H1 (cell line): ENCODE measurements at regions not wholly inside any gene's neighbourhood (a gene's known extent, or its start where the extent isn't known, plus 50 kb on each side); places are given as distances from the start of the nearest gene placed in this dataset.

Experiments
- CTCF ChIA-PET: fragments of 300-600 bp; sonication (Branson Sonifier 250); formaldehyde crosslinking; loops from one replicate; lab custom pipeline; 2021; ENCODE audit not compliant: partially characterized antibody; lab: Charles Lee
- POLR2A ChIA-PET: fragments of 300-600 bp; sonication (Branson Sonifier 250); formaldehyde crosslinking; loops from one replicate; lab custom pipeline; 2021; ENCODE audit warnings: inconsistent platforms; ENCODE audit not compliant: partially characterized antibody; lab: Charles Lee
- DNase-seq, 2 experiments: peaks; one replicate each; pipeline versions ENCODE4 v3.0.0 to v3.0.0-alpha.2; 2010 to 2022; ENCODE audit warnings: low spot score in 2 of 2, low read depth in 1 of 2, mixed read lengths in 1 of 2
- FAIRE-seq: peaks from 2 replicates; lab custom pipeline; 2011; peaks lifted over from hg19 to GRCh38; lab: Jason Lieb, UNC
- H2AFZ ChIP-seq: 2 replicates; pipeline ENCODE4 v1.8.1; 2012; ENCODE audit warnings: low read length, inconsistent platforms
- H2AK5ac ChIP-seq: 2 replicates; pipeline ENCODE4 v1.6.1; 2013; ENCODE audit warnings: low read depth, low read length
- H2BK120ac ChIP-seq: replicated peaks from 2 replicates; pipeline ENCODE3; 2013; ENCODE audit warnings: low read depth, low read length, inconsistent platforms
- H2BK12ac ChIP-seq: 2 replicates; pipeline ENCODE4 v1.6.1; 2013; ENCODE audit warnings: low read depth, low read length
- H2BK15ac ChIP-seq: 2 replicates; pipeline ENCODE4 v1.6.1; 2013; ENCODE audit warnings: low read length
- H2BK20ac ChIP-seq: 2 replicates; pipeline ENCODE4 v1.6.1; 2013; ENCODE audit warnings: low read length
- H2BK5ac ChIP-seq: 2 replicates; pipeline ENCODE4 v1.6.1; 2013; ENCODE audit warnings: low read depth, low read length
- H3K14ac ChIP-seq: 2 replicates; pipeline ENCODE4 v1.6.1; 2013; ENCODE audit warnings: inconsistent platforms; ENCODE audit not compliant: insufficient read length
- H3K18ac ChIP-seq: 2 replicates; pipeline ENCODE4 v1.6.1; 2013; ENCODE audit warnings: low read length; ENCODE audit errors: extremely low read depth
- H3K23ac ChIP-seq: 2 replicates; pipeline ENCODE4 v1.6.1; 2013; ENCODE audit warnings: inconsistent platforms; ENCODE audit not compliant: insufficient read length
- H3K23me2 ChIP-seq: 2 replicates; pipeline ENCODE4 v1.6.1; 2013; ENCODE audit warnings: low read depth, low read length
- H3K27ac ChIP-seq: 2 replicates; pipeline ENCODE4 v1.6.1; 2011; ENCODE audit warnings: low read depth, low read length, inconsistent platforms
- H3K27me3 ChIP-seq, 4 experiments: replicated peaks in 1 of 4; 1 replicate in 1 of 4; 2 replicates in 3 of 4; pipeline versions ENCODE4 v1.6.1 to v1.8.1; 2011 to 2013; ENCODE audit warnings: low read length in 3 of 4, mild to moderate bottlenecking in 3 of 4, inconsistent platforms in 2 of 4, mixed read lengths in 2 of 4, moderate library complexity in 1 of 4; ENCODE audit not compliant: control insufficient read depth in 3 of 4, insufficient read depth in 3 of 4; ENCODE audit errors: extremely low read depth in 1 of 4
- H3K36me3 ChIP-seq, 4 experiments: 2 replicates each; pipeline versions ENCODE4 v1.6.1 to v1.8.1; 2011 to 2013; ENCODE audit warnings: mild to moderate bottlenecking in 4 of 4, low read length in 3 of 4, moderate library complexity in 2 of 4, control low read depth in 1 of 4, inconsistent platforms in 1 of 4; ENCODE audit not compliant: insufficient read depth in 4 of 4, control insufficient read depth in 2 of 4
- H3K4ac ChIP-seq: replicated peaks from 2 replicates; pipeline ENCODE3; 2013; ENCODE audit warnings: low read length, low read depth, mixed read lengths, inconsistent platforms; ENCODE audit not compliant: insufficient read length
- H3K4me1 ChIP-seq, 4 experiments: replicated peaks in 1 of 4; 1 replicate in 1 of 4; 2 replicates in 3 of 4; pipeline versions ENCODE4 v1.6.1 to v1.8.1; 2011 to 2013; ENCODE audit warnings: low read length in 3 of 4, inconsistent platforms in 2 of 4, mixed read lengths in 1 of 4; ENCODE audit not compliant: insufficient read depth in 4 of 4, control insufficient read depth in 3 of 4
- H3K4me2 ChIP-seq, 2 experiments: 2 replicates each; pipeline versions ENCODE4 v1.6.1 to v1.8.1; 2011 to 2013; ENCODE audit warnings: low read depth in 2 of 2, low read length in 2 of 2, control low read depth in 1 of 2, inconsistent platforms in 1 of 2, mild to moderate bottlenecking in 1 of 2; ENCODE audit not compliant: insufficient read depth in 1 of 2
- H3K4me3 ChIP-seq, 4 experiments: fragments of 200-600, 300-600 bp in 1 of 4; sonication (generic), shearing (Covaris generic), sonication (Bioruptor Twin) in 1 of 4; 2 replicates each; pipeline versions ENCODE4 v1.5.1 to v1.8.1; 2011 to 2016; ENCODE audit warnings: low read length in 4 of 4, low read depth in 3 of 4, control low read depth in 2 of 4, inconsistent platforms in 2 of 4, mild to moderate bottlenecking in 2 of 4, mixed read lengths in 1 of 4, moderate library complexity in 1 of 4; ENCODE audit not compliant: insufficient read depth in 2 of 4; ENCODE audit errors: extremely low read depth in 1 of 4
- H3K56ac ChIP-seq: replicated peaks from 2 replicates; pipeline ENCODE3; 2013; ENCODE audit warnings: low read depth, mild to moderate bottlenecking, mixed read lengths, low read length, inconsistent platforms; ENCODE audit not compliant: insufficient read length
- H3K79me1 ChIP-seq: 2 replicates; pipeline ENCODE4 v1.6.1; 2013; ENCODE audit warnings: low read depth, low read length, control low read depth
- H3K79me2 ChIP-seq, 2 experiments: 2 replicates each; pipeline versions ENCODE4 v1.6.1 to v1.8.1; 2012 to 2013; ENCODE audit warnings: low read length in 2 of 2, mild to moderate bottlenecking in 2 of 2, inconsistent platforms in 1 of 2; ENCODE audit not compliant: insufficient read depth in 2 of 2, control insufficient read depth in 1 of 2
- H3K9ac ChIP-seq, 4 experiments: replicated peaks in 1 of 4; 1 replicate in 1 of 4; 2 replicates in 3 of 4; pipeline versions ENCODE4 v1.6.1 to v1.8.1; 2011 to 2013; ENCODE audit warnings: low read depth in 3 of 4, low read length in 3 of 4, control low read depth in 2 of 4, mild to moderate bottlenecking in 2 of 4, moderate library complexity in 2 of 4, inconsistent platforms in 1 of 4; ENCODE audit errors: extremely low read depth in 1 of 4
- H3K9me3 ChIP-seq, 2 experiments: 2 replicates each; pipeline versions ENCODE4 v1.6.1 to v1.8.1; 2012 to 2013; ENCODE audit warnings: mild to moderate bottlenecking in 2 of 2, moderate library complexity in 2 of 2, control low read depth in 1 of 2, inconsistent platforms in 1 of 2, low read depth in 1 of 2, low read length in 1 of 2, mixed read lengths in 1 of 2; ENCODE audit not compliant: insufficient read depth in 2 of 2
- H4K20me1 ChIP-seq, 2 experiments: replicated peaks in 1 of 2; 2 replicates each; pipeline versions ENCODE3 to v1.8.1; 2011 to 2013; ENCODE audit warnings: inconsistent platforms in 2 of 2, low read length in 2 of 2, mild to moderate bottlenecking in 1 of 2; ENCODE audit not compliant: insufficient read depth in 2 of 2, control insufficient read depth in 1 of 2
- H4K5ac ChIP-seq: 2 replicates; pipeline ENCODE4 v1.6.1; 2013; ENCODE audit warnings: low read length, low read depth, mixed read lengths, inconsistent platforms; ENCODE audit not compliant: insufficient read length
- H4K8ac ChIP-seq: 2 replicates; pipeline ENCODE4 v1.8.0; 2013; ENCODE audit warnings: mild to moderate bottlenecking, moderate library complexity, low read length, inconsistent platforms; ENCODE audit not compliant: insufficient read depth; ENCODE audit errors: extremely low read depth
- H4K91ac ChIP-seq: replicated peaks from 2 replicates; pipeline ENCODE3; 2013; ENCODE audit warnings: low read length, mixed read lengths, inconsistent platforms; ENCODE audit not compliant: insufficient read length
- HDAC6 ChIP-seq: IDR thresholded peaks from one replicate; pipeline ENCODE4 v1.7.1; 2012; ENCODE audit warnings: low read depth, mild to moderate bottlenecking, inconsistent platforms, low read length, moderate library complexity
- KDM4A ChIP-seq: IDR thresholded peaks from one replicate; pipeline ENCODE4 v1.7.1; 2012; ENCODE audit warnings: low read depth, mild to moderate bottlenecking, moderate library complexity, low read length, inconsistent platforms; ENCODE audit not compliant: severe bottlenecking
- SIN3A ChIP-seq, 2 experiments: IDR thresholded peaks in 1 of 2; conservative IDR thresholded peaks in 1 of 2; 2 replicates each; pipeline ENCODE4 v1.6.1; 2011 to 2012; ENCODE audit warnings: low read length in 2 of 2, improper control_type of control experiment in 1 of 2, low read depth in 1 of 2, mild to moderate bottlenecking in 1 of 2
- SRF ChIP-seq: IDR thresholded peaks from 2 replicates; pipeline ENCODE4 v1.6.1; 2011; ENCODE audit warnings: mild to moderate bottlenecking, low read depth, low read length, moderate library complexity
- TAF1 ChIP-seq: IDR thresholded peaks from 2 replicates; pipeline ENCODE4 v1.6.1; 2011; ENCODE audit warnings: mild to moderate bottlenecking, low read depth, low read length
- WGBS, 2 experiments: shearing (Covaris generic) in 1 of 2; methylation state at CpG; one replicate each; pipeline versions ENCODE4 v1.1.6 to v1.1.7; 2013 to 2015; ENCODE audit warnings: low lambda C conversion rate in 2 of 2, mixed read lengths in 2 of 2, inconsistent platforms in 1 of 2, low coverage in 1 of 2, missing lambda C conversion rate in 1 of 2; ENCODE audit not compliant: insufficient replicate concordance in 2 of 2, insufficient coverage in 1 of 2, insufficient read length in 1 of 2; ENCODE audit errors: extremely low coverage in 1 of 2, missing lambda C conversion rate in 1 of 2; 5-methylcytosine and 5-hydroxymethylcytosine counted together
- TF ChIP-seq, protein P1 (sequence below): IDR thresholded peaks from 2 replicates; pipeline ENCODE4 v1.6.1; 2012; ENCODE audit warnings: inconsistent platforms

GRCh38 chr2:5227062-5227699 is 465.0 kb upstream of the SOX11 start:
- Histone ChIP-seq H3K14ac (no peak overlapping the region), H3K4me1 (no peaks in the 10 kb centered on the region), H3K27me3 (no peaks in the 10 kb centered on the region), H3K9me3 (no peaks in the 10 kb centered on the region), H4K91ac (no peak overlapping the region), H3K4me3 (no peak overlapping the region), H3K23ac (no peak overlapping the region), H2AFZ (peak overlapping the region; percentile 62; the same call in 1 of the 2 replicates), H2BK12ac (no peak overlapping the region), H3K9ac (no peak overlapping the region)
- no peak for FAIRE-seq
- POLR2A ChIA-PET = no interaction called here
- TF ChIP-seq KDM4A = no peak
- TF ChIP-seq SIN3A (conservative IDR thresholded peaks at IDR 0.05 in 1 of 2, IDR thresholded peaks at IDR 0.05 in 1 of 2; ENCODE audit: low read depth in 1 of 2, low read length in 2 of 2) = no peak
- TF ChIP-seq HDAC6 = no peak
- TF ChIP-seq SRF = no peak
- no peak for TF ChIP-seq TAF1
- TF ChIP-seq, protein P1, sequence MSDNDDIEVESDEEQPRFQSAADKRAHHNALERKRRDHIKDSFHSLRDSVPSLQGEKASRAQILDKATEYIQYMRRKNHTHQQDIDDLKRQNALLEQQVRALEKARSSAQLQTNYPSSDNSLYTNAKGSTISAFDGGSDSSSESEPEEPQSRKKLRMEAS = no peak
- TF ChIP-seq, all 59 proteins: peak for 0
- no peaks in the 10 kb centered on the region for H3K79me2 ChIP-seq
- H4K20me1 ChIP-seq = no peaks in the 10 kb centered on the region
- no peak overlapping the region for H3K18ac ChIP-seq
- H2BK20ac ChIP-seq = no peak overlapping the region
- H3K36me3 ChIP-seq = no peaks in the 10 kb centered on the region
- H3K56ac ChIP-seq = no peak overlapping the region
- no peak overlapping the region for H3K4me2 ChIP-seq
- no peaks in the 10 kb centered on the region for H3K23me2 ChIP-seq
- H2BK120ac ChIP-seq = no peak overlapping the region
- no peak overlapping the region for H3K27ac ChIP-seq
- H2BK5ac ChIP-seq = no peak overlapping the region
- no peak overlapping the region for H4K5ac ChIP-seq
- H2BK15ac ChIP-seq = no peak overlapping the region
- DNase-seq = no peak
- WGBS, 2 experiments = 87% methylated on average over 4 of the region's 4 CpGs; no CpG with 5 or more reads in 1 of the 2 experiments
- H3K4ac ChIP-seq = no peak overlapping the region
- H3K79me1 ChIP-seq = no peaks in the 10 kb centered on the region
- H2AK5ac ChIP-seq = no peak overlapping the region
- CTCF ChIA-PET = interaction anchor here (0.6 to 1.8 kb wide), 2 partner anchors 9 to 1605 kb away, joined by 3 to 5 read pairs; no protein-coding TSS in a partner anchor
- H4K8ac ChIP-seq = no peak overlapping the region
